WTC11 (cell line): ENCODE measurements at regions not wholly inside any gene's neighbourhood (a gene's known extent, or its start where the extent isn't known, plus 50 kb on each side); places are given as distances from the start of the nearest gene placed in this dataset.

Source experiments
- ATF2 ChIP-seq: sonication (generic); formaldehyde crosslinking; IDR thresholded peaks from 2 replicates; pipeline ENCODE4 v1.8.1; 2022; ENCODE audit warnings: low read depth, missing genetic modification reagents, borderline replicate concordance
- CBFB ChIP-seq: sonication (generic); formaldehyde crosslinking; IDR thresholded peaks from 2 replicates; pipeline ENCODE4 v1.8.1; 2022; ENCODE audit warnings: mild to moderate bottlenecking, low read depth, missing genetic modification reagents
- ESRRA ChIP-seq: sonication (generic); formaldehyde crosslinking; IDR thresholded peaks from 2 replicates; pipeline ENCODE4 v1.8.1; 2022; ENCODE audit warnings: mild to moderate bottlenecking, missing genetic modification reagents, borderline replicate concordance
- KAT7 ChIP-seq: sonication (generic); formaldehyde crosslinking; IDR thresholded peaks from 2 replicates; pipeline ENCODE4 v1.8.1; 2023; ENCODE audit warnings: missing genetic modification reagents, mild to moderate bottlenecking, borderline replicate concordance
- SMAD4 ChIP-seq: sonication (generic); formaldehyde crosslinking; IDR thresholded peaks from 2 replicates; pipeline ENCODE4 v1.8.0; 2022; ENCODE audit warnings: mild to moderate bottlenecking, missing genetic modification reagents
- SOX15 ChIP-seq: fragments of 250-450 bp; sonication (Bioruptor Pico); IDR thresholded peaks from 2 replicates; pipeline ENCODE4 v1.9.0; 2021; ENCODE audit warnings: mild to moderate bottlenecking
- USF2 ChIP-seq: sonication (generic); formaldehyde crosslinking; IDR thresholded peaks from 2 replicates; pipeline ENCODE4 v1.8.1; 2023; ENCODE audit warnings: mild to moderate bottlenecking, missing genetic modification reagents, moderate library complexity
- ZBTB21 ChIP-seq: sonication (generic); formaldehyde crosslinking; IDR thresholded peaks from 2 replicates; pipeline ENCODE4 v1.8.1; 2023; ENCODE audit warnings: mild to moderate bottlenecking, missing genetic modification reagents, borderline replicate concordance
- ZNF219 ChIP-seq: sonication (generic); formaldehyde crosslinking; IDR thresholded peaks from 2 replicates; pipeline ENCODE4 v1.8.0; 2023; ENCODE audit warnings: missing genetic modification reagents, mild to moderate bottlenecking, borderline replicate concordance
- ZNF232 ChIP-seq: sonication (generic); formaldehyde crosslinking; IDR thresholded peaks from 2 replicates; pipeline ENCODE4 v1.8.0; 2022; ENCODE audit warnings: mild to moderate bottlenecking, missing genetic modification reagents
- ZNF317 ChIP-seq: sonication (generic); formaldehyde crosslinking; IDR thresholded peaks from 2 replicates; pipeline ENCODE4 v1.8.1; 2023; ENCODE audit warnings: low read depth, mild to moderate bottlenecking, moderate library complexity, missing genetic modification reagents, borderline replicate concordance
- TF ChIP-seq, protein P1 (sequence below): fragments of 200-600 bp; IDR thresholded peaks from 2 replicates; pipeline ENCODE4 v1.8.0; 2022; ENCODE audit warnings: antibody characterized with exemption
- TF ChIP-seq, protein P2 (sequence below): sonication (generic); formaldehyde crosslinking; IDR thresholded peaks from 2 replicates; pipeline ENCODE4 v1.8.1; 2022; ENCODE audit warnings: low read depth, mild to moderate bottlenecking, moderate library complexity, missing genetic modification reagents, borderline replicate concordance

DNA sequence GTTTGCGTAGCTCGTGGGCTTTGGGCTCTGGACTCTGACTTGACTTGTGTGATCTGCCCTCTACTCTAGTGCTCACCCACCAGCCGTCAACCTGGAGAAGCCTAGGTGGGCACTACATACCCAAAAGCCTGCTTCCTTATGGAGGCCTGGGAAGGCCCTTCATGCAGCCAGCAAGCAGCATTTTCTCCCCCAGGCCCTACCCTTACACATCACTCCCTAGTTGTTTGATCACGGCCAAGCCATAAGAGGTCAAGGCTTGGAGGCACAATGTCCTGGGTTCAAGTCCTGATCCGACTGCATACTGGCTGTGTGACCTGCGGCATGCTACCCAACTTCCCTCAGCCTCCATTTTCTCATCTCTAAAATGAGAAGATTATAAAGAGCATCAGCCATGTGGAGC lies 151.3 kb upstream of the EGFLAM start:
- TF ChIP-seq ATF2 (CRISPR knock-in tag) (no peak), CBFB (CRISPR knock-in tag) (no peak), ZBTB21 (CRISPR knock-in tag) (no peak), USF2 (no peak), SOX15 (CRISPR knock-in tag) (no peak), KAT7 (CRISPR knock-in tag) (no peak), ZNF219 (no peak), SMAD4 (CRISPR knock-in tag) (no peak), ZNF317 (CRISPR knock-in tag) (no peak), ESRRA (no peak), ZNF232 (CRISPR knock-in tag) (no peak)
- TF ChIP-seq, protein P1, sequence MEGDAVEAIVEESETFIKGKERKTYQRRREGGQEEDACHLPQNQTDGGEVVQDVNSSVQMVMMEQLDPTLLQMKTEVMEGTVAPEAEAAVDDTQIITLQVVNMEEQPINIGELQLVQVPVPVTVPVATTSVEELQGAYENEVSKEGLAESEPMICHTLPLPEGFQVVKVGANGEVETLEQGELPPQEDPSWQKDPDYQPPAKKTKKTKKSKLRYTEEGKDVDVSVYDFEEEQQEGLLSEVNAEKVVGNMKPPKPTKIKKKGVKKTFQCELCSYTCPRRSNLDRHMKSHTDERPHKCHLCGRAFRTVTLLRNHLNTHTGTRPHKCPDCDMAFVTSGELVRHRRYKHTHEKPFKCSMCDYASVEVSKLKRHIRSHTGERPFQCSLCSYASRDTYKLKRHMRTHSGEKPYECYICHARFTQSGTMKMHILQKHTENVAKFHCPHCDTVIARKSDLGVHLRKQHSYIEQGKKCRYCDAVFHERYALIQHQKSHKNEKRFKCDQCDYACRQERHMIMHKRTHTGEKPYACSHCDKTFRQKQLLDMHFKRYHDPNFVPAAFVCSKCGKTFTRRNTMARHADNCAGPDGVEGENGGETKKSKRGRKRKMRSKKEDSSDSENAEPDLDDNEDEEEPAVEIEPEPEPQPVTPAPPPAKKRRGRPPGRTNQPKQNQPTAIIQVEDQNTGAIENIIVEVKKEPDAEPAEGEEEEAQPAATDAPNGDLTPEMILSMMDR = no peak
- TF ChIP-seq, protein P2, sequence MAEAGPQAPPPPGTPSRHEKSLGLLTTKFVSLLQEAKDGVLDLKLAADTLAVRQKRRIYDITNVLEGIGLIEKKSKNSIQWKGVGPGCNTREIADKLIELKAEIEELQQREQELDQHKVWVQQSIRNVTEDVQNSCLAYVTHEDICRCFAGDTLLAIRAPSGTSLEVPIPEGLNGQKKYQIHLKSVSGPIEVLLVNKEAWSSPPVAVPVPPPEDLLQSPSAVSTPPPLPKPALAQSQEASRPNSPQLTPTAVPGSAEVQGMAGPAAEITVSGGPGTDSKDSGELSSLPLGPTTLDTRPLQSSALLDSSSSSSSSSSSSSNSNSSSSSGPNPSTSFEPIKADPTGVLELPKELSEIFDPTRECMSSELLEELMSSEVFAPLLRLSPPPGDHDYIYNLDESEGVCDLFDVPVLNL (CRISPR knock-in tag) = no peak
